Tibial nerve (tissue), 4 donors: ENCODE measurements at regions not wholly inside any gene's neighbourhood (a gene's known extent, or its start where the extent isn't known, plus 50 kb on each side); places are given as distances from the start of the nearest gene placed in this dataset.

Experiments
- EP300 ChIP-seq, 2 donors: sonication (generic); formaldehyde crosslinking; IDR thresholded peaks; one replicate each; pipeline ENCODE4 v1.6.1; 2017; ENCODE audit warnings: antibody characterized with exemption in 2 of 2, mild to moderate bottlenecking in 1 of 2
- POLR2A ChIP-seq, 2 donors: fragments of 450-650 bp; IDR thresholded peaks; one replicate each; pipeline ENCODE4 v1.6.1; 2017; ENCODE audit warnings: antibody characterized with exemption in 2 of 2, mild to moderate bottlenecking in 2 of 2, moderate library complexity in 2 of 2
- TF ChIP-seq, protein P1 (sequence below), 5 experiments: fragments of 200-600 bp in 3 of 5; fragments of 450-650 bp in 2 of 5; sonication (generic) in 3 of 5; IDR thresholded peaks; one replicate each; pipeline ENCODE4 v1.5.1; 2016 to 2019; ENCODE audit warnings: antibody characterized with exemption in 5 of 5, mild to moderate bottlenecking in 3 of 5, moderate library complexity in 2 of 5

GRCh38 chr1:57621776-57622175 lies 197.9 kb upstream of the DAB1 start:
- TF ChIP-seq, protein P1, sequence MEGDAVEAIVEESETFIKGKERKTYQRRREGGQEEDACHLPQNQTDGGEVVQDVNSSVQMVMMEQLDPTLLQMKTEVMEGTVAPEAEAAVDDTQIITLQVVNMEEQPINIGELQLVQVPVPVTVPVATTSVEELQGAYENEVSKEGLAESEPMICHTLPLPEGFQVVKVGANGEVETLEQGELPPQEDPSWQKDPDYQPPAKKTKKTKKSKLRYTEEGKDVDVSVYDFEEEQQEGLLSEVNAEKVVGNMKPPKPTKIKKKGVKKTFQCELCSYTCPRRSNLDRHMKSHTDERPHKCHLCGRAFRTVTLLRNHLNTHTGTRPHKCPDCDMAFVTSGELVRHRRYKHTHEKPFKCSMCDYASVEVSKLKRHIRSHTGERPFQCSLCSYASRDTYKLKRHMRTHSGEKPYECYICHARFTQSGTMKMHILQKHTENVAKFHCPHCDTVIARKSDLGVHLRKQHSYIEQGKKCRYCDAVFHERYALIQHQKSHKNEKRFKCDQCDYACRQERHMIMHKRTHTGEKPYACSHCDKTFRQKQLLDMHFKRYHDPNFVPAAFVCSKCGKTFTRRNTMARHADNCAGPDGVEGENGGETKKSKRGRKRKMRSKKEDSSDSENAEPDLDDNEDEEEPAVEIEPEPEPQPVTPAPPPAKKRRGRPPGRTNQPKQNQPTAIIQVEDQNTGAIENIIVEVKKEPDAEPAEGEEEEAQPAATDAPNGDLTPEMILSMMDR (IDR thresholded peaks at IDR 0.05) = no peak
- TF ChIP-seq POLR2A (IDR thresholded peaks at IDR 0.05) (no peak), EP300 (IDR thresholded peaks at IDR 0.05) (no peak)
